ENCODE measurements at regions not wholly inside any gene's neighbourhood (a gene's known extent, or its start where the extent isn't known, plus 50 kb on each side); places are given as distances from the start of the nearest gene placed in this dataset.
"Not testable (repeated sequence)": the region's sequence is repeated elsewhere in the genome, so short reads cannot be mapped to it uniquely, and the experiment has no call there.

DNA sequence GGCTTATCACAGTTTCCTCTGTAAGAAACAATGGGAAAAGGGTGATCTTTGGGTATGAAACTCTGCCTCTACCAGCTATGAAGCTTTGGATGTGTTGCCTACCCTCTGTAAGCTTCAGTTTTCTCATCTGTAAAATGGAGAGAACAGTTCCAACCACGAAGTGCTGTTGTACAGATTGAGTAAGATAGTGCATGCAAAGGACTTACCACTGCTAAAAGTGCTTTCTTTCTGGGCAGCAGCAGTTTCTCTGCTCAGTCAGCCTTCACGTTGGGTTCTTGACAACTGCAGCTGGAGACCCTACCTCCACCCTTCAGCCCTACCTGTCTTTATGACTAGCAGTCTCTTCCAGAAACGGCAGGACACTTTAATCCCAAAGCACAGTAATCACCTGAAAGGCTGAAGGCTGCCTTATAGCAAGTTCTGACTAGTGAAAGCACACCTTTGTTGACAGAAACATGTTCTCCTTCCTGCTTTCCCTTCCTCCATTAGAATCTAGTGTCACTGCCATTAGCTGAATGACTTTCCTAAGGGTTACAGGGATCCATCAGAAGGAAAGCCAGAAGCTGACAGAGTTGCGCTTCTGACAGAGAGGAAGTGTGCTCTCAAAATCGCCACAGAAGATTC lies 91.4 kb downstream of the RPL27A start:
- DNase-seq: no peak
- no peak for ATAC-seq
- H3K36me3 ChIP-seq: no peaks in the 10 kb centered on the region
- peaks cover 29% of the 10 kb centered on the region for H3K4me1 ChIP-seq
- H3K27ac ChIP-seq: peak overlapping the region; percentile 51
- intact Hi-C loops (cut with DNase I): no loop called here
- H3K4me3 ChIP-seq: no peak overlapping the region
- H3K9me3 ChIP-seq: no peaks in the 10 kb centered on the region
- no peaks in the 10 kb centered on the region for H3K27me3 ChIP-seq
- TF ChIP-seq CTCF (IDR thresholded peaks at IDR 0.05): no peak

- H3K36me3 ChIP-seq; intact Hi-C loops (cut with DNase I); DNase-seq; H3K4me3 ChIP-seq; H3K27me3 ChIP-seq; ATAC-seq; H3K9me3 ChIP-seq: not testable (repeated sequence)
- peaks cover 29% of the 10 kb centered on the region for H3K4me1 ChIP-seq
- peak overlapping the region; percentile 51 for H3K27ac ChIP-seq
Measured at GRCh38 chr11:8774916-8775315, 92.3 kb downstream of the RPL27A start.

GRCh38 chr11:8775332-8775731 lies 92.7 kb downstream of the RPL27A start:
- peak; percentile 74 for ATAC-seq
- H3K4me1 ChIP-seq: peaks cover 29% of the 10 kb centered on the region
- intact Hi-C loops (cut with DNase I): no loop called here

GRCh38 chr11:8775734-8776133 lies 93.1 kb downstream of the RPL27A start:
- intact Hi-C loops (cut with DNase I): no loop called here
- peaks cover 29% of the 10 kb centered on the region for H3K4me1 ChIP-seq
- peak overlapping the region; percentile 51 for H3K27ac ChIP-seq
- TF ChIP-seq CTCF (IDR thresholded peaks at IDR 0.05): no peak
- H3K36me3 ChIP-seq: no peaks in the 10 kb centered on the region
- no peak for ATAC-seq
- H3K4me3 ChIP-seq: no peak overlapping the region
- no peaks in the 10 kb centered on the region for H3K27me3 ChIP-seq
- DNase-seq: no peak
- H3K9me3 ChIP-seq: no peaks in the 10 kb centered on the region

More at GRCh38 chr11:8775332-8775731, 92.7 kb downstream of the RPL27A start:
- H3K27ac ChIP-seq: peak overlapping the region; percentile 51
- no peaks in the 10 kb centered on the region for H3K27me3 ChIP-seq
- no peaks in the 10 kb centered on the region for H3K36me3 ChIP-seq
- no peak overlapping the region for H3K4me3 ChIP-seq
- no peak for DNase-seq
- TF ChIP-seq CTCF (IDR thresholded peaks at IDR 0.05): no peak
- no peaks in the 10 kb centered on the region for H3K9me3 ChIP-seq

- Histone ChIP-seq H3K4me3 (no peak overlapping the region), H3K4me1 (peaks cover 29% of the 10 kb centered on the region), H3K27ac (peak overlapping the region; percentile 51), H3K27me3 (no peaks in the 10 kb centered on the region), H3K36me3 (no peaks in the 10 kb centered on the region), H3K9me3 (no peaks in the 10 kb centered on the region)
- TF ChIP-seq CTCF (IDR thresholded peaks at IDR 0.05): no peak
- intact Hi-C loops (cut with DNase I): no loop called here
- ATAC-seq: peak; percentile 40
- DNase-seq: no peak
Measured at GRCh38 chr11:8776209-8776608, 93.6 kb downstream of the RPL27A start.

- Histone ChIP-seq H3K36me3 (no peaks in the 10 kb centered on the region), H3K27me3 (no peaks in the 10 kb centered on the region), H3K4me1 (peaks cover 29% of the 10 kb centered on the region), H3K9me3 (no peaks in the 10 kb centered on the region), H3K4me3 (no peak overlapping the region), H3K27ac (no peak overlapping the region)
- DNase-seq (no peak), ATAC-seq (peak; percentile 26)
- intact Hi-C loops (cut with DNase I): no loop called here
- TF ChIP-seq CTCF (IDR thresholded peaks at IDR 0.05): no peak
Measured at GRCh38 chr11:8777907-8778767, 95.5 kb downstream of the RPL27A start.

Measured in upper lobe of right lung (tissue), 1 donor.